ENCODE measurements at regions not wholly inside any gene's neighbourhood (a gene's known extent, or its start where the extent isn't known, plus 50 kb on each side); places are given as distances from the start of the nearest gene placed in this dataset.
A peak's percentile ranks its signal among the peaks of the same experiment; 100 is the strongest.

- H3K4me3 ChIP-seq (ENCODE audit: low read depth, low read length), result no peak overlapping the region
- TF ChIP-seq CTCF (IDR thresholded peaks at IDR 0.05; ENCODE audit: insufficient read depth, low read length, poor library complexity, severe bottlenecking), result no peak
- H3K27me3 ChIP-seq (ENCODE audit: control insufficient read depth, insufficient read depth, low read length), result no peaks in the 10 kb centered on the region
- DNase-seq (ENCODE audit: low read depth), result no peak
- no peaks in the 10 kb centered on the region for H3K36me3 ChIP-seq (ENCODE audit: control insufficient read depth, insufficient read depth, low read length)
Observed at GRCh38 chr2:54059504-54059903, 55.9 kb upstream of the ACYP2 start.

- Histone ChIP-seq H3K36me3 (ENCODE audit: control insufficient read depth, insufficient read depth, low read length) (no peaks in the 10 kb centered on the region), H3K4me3 (ENCODE audit: low read depth, low read length) (no peak overlapping the region), H3K27me3 (ENCODE audit: control insufficient read depth, insufficient read depth, low read length) (no peaks in the 10 kb centered on the region)
- DNase-seq (ENCODE audit: low read depth), result no peak
- TF ChIP-seq CTCF (IDR thresholded peaks at IDR 0.05; ENCODE audit: insufficient read depth, low read length, poor library complexity, severe bottlenecking), result no peak
Observed at GRCh38 chr2:54058449-54058848, 57.0 kb upstream of the ACYP2 start.

GRCh38 chr2:54054774-54055173, 60.6 kb upstream of the ACYP2 start:
- no peak for DNase-seq (ENCODE audit: low read depth)
- no peak for TF ChIP-seq CTCF (IDR thresholded peaks at IDR 0.05; ENCODE audit: insufficient read depth, low read length, poor library complexity, severe bottlenecking)
- Histone ChIP-seq H3K27me3 (ENCODE audit: control insufficient read depth, insufficient read depth, low read length) (no peaks in the 10 kb centered on the region), H3K4me3 (ENCODE audit: low read depth, low read length) (no peak overlapping the region), H3K36me3 (ENCODE audit: control insufficient read depth, insufficient read depth, low read length) (no peaks in the 10 kb centered on the region)

DNA sequence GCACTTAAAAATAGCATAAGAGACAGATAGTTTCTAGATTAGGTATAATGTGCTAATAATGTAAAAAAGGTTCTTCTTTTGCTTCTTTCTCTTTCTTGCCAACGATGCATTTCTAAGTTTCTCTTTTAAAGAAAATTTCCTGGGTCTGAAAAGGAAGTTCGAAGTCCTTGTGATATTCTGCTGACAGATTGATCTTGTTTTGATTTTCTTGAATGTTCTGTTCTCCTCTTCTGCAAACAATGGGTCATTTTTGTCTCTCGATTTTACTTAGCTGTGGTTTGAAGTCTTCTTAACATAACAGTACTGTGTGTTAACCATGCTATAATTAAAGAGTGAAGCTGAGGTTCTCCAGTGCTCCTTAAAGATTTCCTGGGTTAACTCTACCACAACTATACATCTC, 61.1 kb upstream of the ACYP2 start:
- no peak for TF ChIP-seq CTCF (IDR thresholded peaks at IDR 0.05; ENCODE audit: insufficient read depth, low read length, poor library complexity, severe bottlenecking)

DNA sequence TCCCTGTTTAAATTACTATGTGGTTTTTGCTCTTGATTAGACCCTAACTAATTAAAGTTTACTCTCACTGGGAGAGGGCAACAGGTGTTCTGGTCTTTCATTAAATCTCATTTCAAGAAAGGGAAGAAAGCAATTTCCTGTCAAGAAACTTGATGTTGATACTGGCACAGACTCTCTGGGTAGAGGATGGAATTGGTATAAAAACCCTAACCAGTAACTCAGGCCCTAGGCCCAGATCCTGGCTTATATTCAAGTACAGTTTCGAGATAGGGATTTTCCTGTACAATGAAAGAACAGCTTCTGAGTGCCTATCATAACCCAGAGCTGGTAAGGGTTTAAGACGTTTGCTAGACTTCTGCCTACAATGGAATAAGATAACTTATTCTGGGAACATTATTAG, 61.6 kb upstream of the ACYP2 start:
- no peaks in the 10 kb centered on the region for H3K36me3 ChIP-seq (ENCODE audit: control insufficient read depth, insufficient read depth, low read length)
- DNase-seq (ENCODE audit: low read depth), result no peak
- no peak for TF ChIP-seq CTCF (IDR thresholded peaks at IDR 0.05; ENCODE audit: insufficient read depth, low read length, poor library complexity, severe bottlenecking)
- H3K4me3 ChIP-seq (ENCODE audit: low read depth, low read length), result no peak overlapping the region
- no peaks in the 10 kb centered on the region for H3K27me3 ChIP-seq (ENCODE audit: control insufficient read depth, insufficient read depth, low read length)

More for the DNA sequence above, 61.1 kb upstream of the ACYP2 start:
- no peak for DNase-seq (ENCODE audit: low read depth)
- Histone ChIP-seq H3K36me3 (ENCODE audit: control insufficient read depth, insufficient read depth, low read length) (no peaks in the 10 kb centered on the region), H3K27me3 (ENCODE audit: control insufficient read depth, insufficient read depth, low read length) (no peaks in the 10 kb centered on the region), H3K4me3 (ENCODE audit: low read depth, low read length) (no peak overlapping the region)

GRCh38 chr2:54052825-54053718, 62.3 kb upstream of the ACYP2 start:
- Histone ChIP-seq H3K36me3 (ENCODE audit: control insufficient read depth, insufficient read depth, low read length) (no peaks in the 10 kb centered on the region), H3K4me3 (ENCODE audit: low read depth, low read length) (no peak overlapping the region), H3K27me3 (ENCODE audit: control insufficient read depth, insufficient read depth, low read length) (no peaks in the 10 kb centered on the region)
- peak; percentile 19 for TF ChIP-seq CTCF (IDR thresholded peaks at IDR 0.05; ENCODE audit: insufficient read depth, low read length, poor library complexity, severe bottlenecking)
- DNase-seq (ENCODE audit: low read depth), result no peak

All from kidney epithelial cell (primary cell).